GM12892 (cell line): ENCODE measurements at regions not wholly inside any gene's neighbourhood (a gene's known extent, or its start where the extent isn't known, plus 50 kb on each side); places are given as distances from the start of the nearest gene placed in this dataset.
"Not testable (repeated sequence)": the region's sequence is repeated elsewhere in the genome, so short reads cannot be mapped to it uniquely, and the experiment has no call there.

Source experiments
- DNase-seq: peaks from one replicate; pipeline ENCODE4 v3.0.0; 2011; ENCODE audit not compliant: insufficient read length
- FAIRE-seq: peaks from 2 replicates; lab custom pipeline; 2011; peaks lifted over from hg19 to GRCh38; lab: Jason Lieb, UNC
- POLR2A ChIP-seq: IDR thresholded peaks from 2 replicates; pipeline ENCODE4 v1.6.1; 2011; ENCODE audit warnings: low read depth, low read length, control low read depth
- POLR2AphosphoS5 ChIP-seq: IDR thresholded peaks from 2 replicates; pipeline ENCODE4 v1.6.1; 2011; ENCODE audit warnings: low read depth, low read length, control low read depth
- TAF1 ChIP-seq: IDR thresholded peaks from 2 replicates; pipeline ENCODE4 v1.6.1; 2011; ENCODE audit warnings: low read depth, mild to moderate bottlenecking, control low read depth, low read length, borderline replicate concordance

- not testable (repeated sequence) for FAIRE-seq, DNase-seq
Measured at GRCh38 chr9:68593760-68594159, 53.1 kb upstream of the TMEM252 start.

- DNase-seq (no peak), FAIRE-seq (no peak)
- TF ChIP-seq POLR2A (no peak), POLR2AphosphoS5 (no peak), TAF1 (no peak)
Measured at GRCh38 chr9:68595868-68596267, 55.2 kb upstream of the TMEM252 start.

- FAIRE-seq: no peak
- DNase-seq: no peak
- TF ChIP-seq TAF1: no peak
- TF ChIP-seq POLR2A: no peak
- TF ChIP-seq POLR2AphosphoS5: no peak
Measured at GRCh38 chr9:68597362-68597997, 56.8 kb upstream of the TMEM252 start.

GRCh38 chr9:68599826-68600225 is 59.1 kb upstream of the TMEM252 start:
- TF ChIP-seq POLR2A (no peak), POLR2AphosphoS5 (no peak), TAF1 (no peak)
- no peak for FAIRE-seq
- no peak for DNase-seq

GRCh38 chr9:68601081-68601480 is 60.4 kb upstream of the TMEM252 start:
- no peak for FAIRE-seq
- TF ChIP-seq POLR2AphosphoS5: no peak
- TF ChIP-seq POLR2A: no peak
- TF ChIP-seq TAF1: no peak
- DNase-seq: no peak

- FAIRE-seq: no peak
- TF ChIP-seq POLR2A (no peak), TAF1 (no peak), POLR2AphosphoS5 (no peak)
- no peak for DNase-seq
Measured at GRCh38 chr9:68603371-68603770, 62.7 kb upstream of the TMEM252 start.

- TF ChIP-seq TAF1: no peak
- TF ChIP-seq POLR2AphosphoS5: no peak
- no peak for TF ChIP-seq POLR2A
- no peak for DNase-seq
- FAIRE-seq: no peak
Measured at GRCh38 chr9:68608763-68609162, 68.1 kb upstream of the TMEM252 start.

- DNase-seq: no peak
- TF ChIP-seq TAF1 (no peak), POLR2A (no peak), POLR2AphosphoS5 (no peak)
- no peak for FAIRE-seq
Measured at GRCh38 chr9:68609901-68610415, 69.3 kb upstream of the TMEM252 start.

GRCh38 chr9:68614121-68614520 is 73.4 kb upstream of the TMEM252 start:
- FAIRE-seq: no peak

GRCh38 chr9:68617011-68617410 is 76.3 kb upstream of the TMEM252 start:
- DNase-seq, FAIRE-seq: not testable (repeated sequence)

More at GRCh38 chr9:68614121-68614520, 73.4 kb upstream of the TMEM252 start:
- TF ChIP-seq POLR2A: no peak
- no peak for TF ChIP-seq POLR2AphosphoS5
- TF ChIP-seq TAF1: no peak
- no peak for DNase-seq

GRCh38 chr9:68619072-68619471 is 78.4 kb upstream of the TMEM252 start:
- no peak for TF ChIP-seq TAF1
- DNase-seq (no peak), FAIRE-seq (no peak)

- DNase-seq (no peak), FAIRE-seq (peak; percentile 24)
- TF ChIP-seq TAF1 (no peak), POLR2A (no peak)
Measured at GRCh38 chr9:68619636-68620035, 79.0 kb upstream of the TMEM252 start.

GRCh38 chr9:68625559-68625958 is 79.5 kb upstream of the PIP5K1B start:
- TF ChIP-seq TAF1 (no peak), POLR2AphosphoS5 (no peak), POLR2A (no peak)
- no peak for DNase-seq

GRCh38 chr9:68626526-68626925 is 78.5 kb upstream of the PIP5K1B start:
- TF ChIP-seq POLR2A (no peak), POLR2AphosphoS5 (no peak), TAF1 (no peak)
- DNase-seq (no peak), FAIRE-seq (no peak)

More at GRCh38 chr9:68625559-68625958, 79.5 kb upstream of the PIP5K1B start:
- FAIRE-seq: no peak
